Calu3 (cell line): ENCODE measurements at regions not wholly inside any gene's neighbourhood (a gene's known extent, or its start where the extent isn't known, plus 50 kb on each side); places are given as distances from the start of the nearest gene placed in this dataset.

ENCODE experiments used
- BruUV-seq: library from RNA; stranded (reverse); fragments of 400-500 nt; replicated peaks from 2 replicates; lab custom pipeline; 2021; lab: Mats Ljungman, UMichigan
- CTCF ChIA-PET: fragments of 300-600 bp; sonication (Branson Sonifier 250); formaldehyde crosslinking; loops from one replicate; lab custom pipeline; 2022; ENCODE audit warnings: antibody characterized with exemption; lab: Charles Lee
- DNase-seq: peaks from one replicate; pipeline ENCODE4 v3.0.0; 2022
- H3K27ac Mint-ChIP-seq: one replicate; pipeline ENCODE4 v1.8.0; 2022; ENCODE audit warnings: mixed read lengths; ENCODE audit not compliant: unreplicated experiment
- H3K27me3 Mint-ChIP-seq: one replicate; pipeline ENCODE4 v1.8.0; 2022; ENCODE audit warnings: mixed read lengths; ENCODE audit not compliant: unreplicated experiment
- H3K36me3 Mint-ChIP-seq: one replicate; pipeline ENCODE4 v1.8.0; 2022; ENCODE audit warnings: mild to moderate bottlenecking, moderate library complexity, mixed read lengths; ENCODE audit not compliant: insufficient read depth, unreplicated experiment
- H3K4me1 Mint-ChIP-seq: one replicate; pipeline ENCODE4 v1.8.0; 2022; ENCODE audit warnings: mild to moderate bottlenecking, low read depth, mixed read lengths; ENCODE audit not compliant: unreplicated experiment
- H3K4me3 Mint-ChIP-seq: one replicate; pipeline ENCODE4 v1.8.0; 2022; ENCODE audit warnings: mild to moderate bottlenecking, low read depth, moderate library complexity, mixed read lengths; ENCODE audit not compliant: unreplicated experiment
- H3K9me3 Mint-ChIP-seq: one replicate; pipeline ENCODE4 v1.8.0; 2022; ENCODE audit warnings: low read depth, mixed read lengths; ENCODE audit not compliant: unreplicated experiment
- CTCF ChIP-seq: fragments of 200-600 bp; IDR thresholded peaks from one replicate; pipeline ENCODE4 v1.8.0; 2022; ENCODE audit warnings: antibody characterized with exemption; ENCODE audit not compliant: unreplicated experiment
- intact Hi-C: fragments of 100-400 bp; cut with micrococcal nuclease; formaldehyde crosslinking; loops from one replicate; pipeline ENCODE4 v1.10.0; 2022; ENCODE audit not compliant: unreplicated experiment

- intact Hi-C loops: no loop called here
- CTCF ChIA-PET: no interaction called here
- Mint-ChIP-seq H3K36me3 (no peaks in the 10 kb centered on the region), H3K4me3 (no peak overlapping the region), H3K4me1 (no peaks in the 10 kb centered on the region), H3K27me3 (peaks cover 58% of the 10 kb centered on the region), H3K27ac (no peak overlapping the region), H3K9me3 (peaks cover 3% of the 10 kb centered on the region)
- no peak for TF ChIP-seq CTCF
- no peak for DNase-seq
- BruUV-seq: no TSS peak
Observed at GRCh38 chr16:82331397-82331796, 161.4 kb upstream of the MPHOSPH6 start.

- no peaks in the 10 kb centered on the region for H3K9me3 Mint-ChIP-seq
- no peak overlapping the region for H3K27ac Mint-ChIP-seq
- H3K36me3 Mint-ChIP-seq: no peaks in the 10 kb centered on the region
- no peak for DNase-seq
- peaks cover 46% of the 10 kb centered on the region for H3K27me3 Mint-ChIP-seq
- no peaks in the 10 kb centered on the region for H3K4me1 Mint-ChIP-seq
- intact Hi-C loops: no loop called here
- H3K4me3 Mint-ChIP-seq: no peak overlapping the region
- no peak for TF ChIP-seq CTCF
- no TSS peak for BruUV-seq
- CTCF ChIA-PET: no interaction called here
Observed at GRCh38 chr16:82329504-82330192, 159.6 kb upstream of the MPHOSPH6 start.

- H3K27ac Mint-ChIP-seq: no peak overlapping the region
- DNase-seq: no peak
- intact Hi-C loops: no loop called here
- no peaks in the 10 kb centered on the region for H3K36me3 Mint-ChIP-seq
- no peak for TF ChIP-seq CTCF
- CTCF ChIA-PET: no interaction called here
- H3K4me3 Mint-ChIP-seq: no peak overlapping the region
- H3K4me1 Mint-ChIP-seq: no peaks in the 10 kb centered on the region
- peaks cover 3% of the 10 kb centered on the region for H3K9me3 Mint-ChIP-seq
- no TSS peak for BruUV-seq
- H3K27me3 Mint-ChIP-seq: peaks cover 46% of the 10 kb centered on the region
Observed at GRCh38 chr16:82328881-82329469, 159.0 kb upstream of the MPHOSPH6 start.

GRCh38 chr16:82323171-82323570 is 153.1 kb upstream of the MPHOSPH6 start:
- Mint-ChIP-seq H3K9me3 (peaks cover 7% of the 10 kb centered on the region), H3K27me3 (peaks cover 11% of the 10 kb centered on the region), H3K4me1 (no peaks in the 10 kb centered on the region), H3K36me3 (no peaks in the 10 kb centered on the region), H3K4me3 (no peak overlapping the region), H3K27ac (no peak overlapping the region)
- no peak for TF ChIP-seq CTCF
- no TSS peak for BruUV-seq
- CTCF ChIA-PET: no interaction called here
- DNase-seq: no peak
- intact Hi-C loops: no loop called here
